Mammary epithelial cell (primary cell): ENCODE measurements at regions not wholly inside any gene's neighbourhood (a gene's known extent, or its start where the extent isn't known, plus 50 kb on each side); places are given as distances from the start of the nearest gene placed in this dataset.

Experiments used
- EZH2 ChIP-seq: IDR thresholded peaks from 2 replicates; pipeline ENCODE4 v1.6.1; 2012; ENCODE audit warnings: low read length, inconsistent platforms, borderline replicate concordance
- TF ChIP-seq, protein P1 (sequence below), 2 donors: IDR thresholded peaks in 1 of 2; conservative IDR thresholded peaks in 1 of 2; 2 replicates each; pipeline ENCODE4 v1.5.1; 2011 to 2012; ENCODE audit warnings: inconsistent platforms in 2 of 2, low read length in 2 of 2, mild to moderate bottlenecking in 2 of 2, control low read depth in 1 of 2, low read depth in 1 of 2; ENCODE audit not compliant: insufficient read depth in 1 of 2; ENCODE audit errors: extremely low read depth in 1 of 2

DNA sequence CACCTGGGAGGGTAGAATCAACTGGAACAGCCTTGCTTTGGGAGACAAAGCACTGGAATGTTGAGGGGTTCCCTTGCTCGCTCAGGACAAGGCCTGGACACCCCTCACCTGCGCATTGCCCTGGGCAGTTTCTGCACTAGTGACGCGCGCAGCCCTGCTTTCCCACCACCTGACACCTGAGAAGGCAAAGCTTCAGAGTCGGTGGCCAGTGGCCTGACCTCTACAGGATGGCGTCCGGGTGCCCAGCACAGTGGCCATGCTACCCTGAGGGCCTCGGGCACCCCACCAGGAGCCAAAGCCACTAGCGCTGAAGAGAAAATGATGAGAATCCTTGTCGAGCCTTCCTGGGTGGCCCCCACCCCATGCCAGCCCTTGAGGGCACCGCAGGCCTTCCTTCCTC is 161.3 kb downstream of the OLFM1 start:
- TF ChIP-seq, protein P1, sequence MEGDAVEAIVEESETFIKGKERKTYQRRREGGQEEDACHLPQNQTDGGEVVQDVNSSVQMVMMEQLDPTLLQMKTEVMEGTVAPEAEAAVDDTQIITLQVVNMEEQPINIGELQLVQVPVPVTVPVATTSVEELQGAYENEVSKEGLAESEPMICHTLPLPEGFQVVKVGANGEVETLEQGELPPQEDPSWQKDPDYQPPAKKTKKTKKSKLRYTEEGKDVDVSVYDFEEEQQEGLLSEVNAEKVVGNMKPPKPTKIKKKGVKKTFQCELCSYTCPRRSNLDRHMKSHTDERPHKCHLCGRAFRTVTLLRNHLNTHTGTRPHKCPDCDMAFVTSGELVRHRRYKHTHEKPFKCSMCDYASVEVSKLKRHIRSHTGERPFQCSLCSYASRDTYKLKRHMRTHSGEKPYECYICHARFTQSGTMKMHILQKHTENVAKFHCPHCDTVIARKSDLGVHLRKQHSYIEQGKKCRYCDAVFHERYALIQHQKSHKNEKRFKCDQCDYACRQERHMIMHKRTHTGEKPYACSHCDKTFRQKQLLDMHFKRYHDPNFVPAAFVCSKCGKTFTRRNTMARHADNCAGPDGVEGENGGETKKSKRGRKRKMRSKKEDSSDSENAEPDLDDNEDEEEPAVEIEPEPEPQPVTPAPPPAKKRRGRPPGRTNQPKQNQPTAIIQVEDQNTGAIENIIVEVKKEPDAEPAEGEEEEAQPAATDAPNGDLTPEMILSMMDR (conservative IDR thresholded peaks at IDR 0.05 in 1 of 2, IDR thresholded peaks at IDR 0.05 in 1 of 2; ENCODE audit: extremely low read depth in 1 of 2, insufficient read depth in 1 of 2, low read depth in 1 of 2, low read length in 2 of 2) = no peak
- TF ChIP-seq EZH2 = no peak
